SK-N-SH (cell line): ENCODE measurements at regions not wholly inside any gene's neighbourhood (a gene's known extent, or its start where the extent isn't known, plus 50 kb on each side); places are given as distances from the start of the nearest gene placed in this dataset.

ENCODE experiments used
- CTCF ChIA-PET: fragments of 300-600, 350-600 bp; formaldehyde crosslinking; extraction: SDS; loops from one replicate; lab custom pipeline; 2021; lab: Yijun Ruan, JAX
- POLR2A ChIA-PET: fragments of 350-600 bp; sonication (Branson Sonifier 250); formaldehyde crosslinking; extraction: SDS; loops from one replicate; lab custom pipeline; 2020; ENCODE audit warnings: antibody characterized with exemption, inconsistent platforms; lab: Yijun Ruan, JAX
- DNase-seq: peaks from one replicate; pipeline ENCODE4 v3.0.0; 2012
- H2AFZ ChIP-seq: fragments of 200-600 bp; sonication (generic); 2 replicates; pipeline ENCODE4 v1.8.1; 2016; ENCODE audit warnings: antibody characterized with exemption, mild to moderate bottlenecking, low read depth
- H3F3A ChIP-seq: fragments of 200-600 bp; sonication (generic); replicated peaks from 2 replicates; pipeline ENCODE3; 2016; ENCODE audit warnings: antibody characterized with exemption, mild to moderate bottlenecking; ENCODE audit not compliant: insufficient read depth
- H3K27ac ChIP-seq, 2 experiments: fragments of 200-500 bp in 1 of 2; fragments of 200-600 bp in 1 of 2; sonication (Bioruptor generic) in 1 of 2; sonication (generic), shearing (Covaris generic) in 1 of 2; 2 replicates each; pipeline versions ENCODE4 v1.5.1 to v1.6.1; 2014 to 2016; ENCODE audit warnings: low read depth in 2 of 2, inconsistent platforms in 1 of 2, low read length in 1 of 2, mild to moderate bottlenecking in 1 of 2, mixed read lengths in 1 of 2
- H3K27me3 ChIP-seq: fragments of 200-600 bp; sonication (generic), shearing (Covaris generic); 2 replicates; pipeline ENCODE4 v1.6.1; 2016; ENCODE audit warnings: mixed run types; ENCODE audit not compliant: insufficient read depth
- H3K36me3 ChIP-seq, 2 experiments: fragments of 200-500 bp in 1 of 2; fragments of 200-600 bp in 1 of 2; sonication (Bioruptor generic) in 1 of 2; sonication (generic) in 1 of 2; replicated peaks in 1 of 2; 2 replicates each; pipeline versions ENCODE3 to v1.5.1; 2014 to 2016; ENCODE audit warnings: low read length in 1 of 2, mild to moderate bottlenecking in 1 of 2; ENCODE audit not compliant: insufficient read depth in 2 of 2, control insufficient read depth in 1 of 2
- H3K4me1 ChIP-seq, 2 experiments: fragments of 200-500 bp in 1 of 2; fragments of 200-600 bp in 1 of 2; sonication (Bioruptor generic) in 1 of 2; sonication (generic), shearing (Covaris generic) in 1 of 2; 2 replicates each; pipeline versions ENCODE4 v1.5.1 to v1.6.1; 2014 to 2016; ENCODE audit warnings: low read depth in 1 of 2, low read length in 1 of 2, mixed run types in 1 of 2; ENCODE audit not compliant: insufficient read depth in 2 of 2, control insufficient read depth in 1 of 2
- H3K4me2 ChIP-seq: fragments of 200-600 bp; sonication (generic), shearing (Covaris generic); 2 replicates; pipeline ENCODE4 v1.6.1; 2017; ENCODE audit warnings: mixed run types
- H3K4me3 ChIP-seq, 2 experiments: fragments of 200-500 bp in 1 of 2; fragments of 200-600 bp in 1 of 2; sonication (Bioruptor generic) in 1 of 2; sonication (generic), shearing (Covaris generic) in 1 of 2; 2 replicates each; pipeline versions ENCODE4 v1.5.1 to v1.8.1; 2014 to 2016; ENCODE audit warnings: low read depth in 2 of 2, inconsistent platforms in 1 of 2, low read length in 1 of 2, mild to moderate bottlenecking in 1 of 2, mixed read lengths in 1 of 2, moderate library complexity in 1 of 2
- H3K79me2 ChIP-seq: fragments of 200-600 bp; sonication (generic); 2 replicates; pipeline ENCODE4 v1.8.1; 2017; ENCODE audit warnings: mild to moderate bottlenecking; ENCODE audit not compliant: insufficient read depth
- H3K9ac ChIP-seq: fragments of 200-600 bp; sonication (generic); 2 replicates; pipeline ENCODE4 v1.6.1; 2017; ENCODE audit warnings: mixed run types
- H3K9me2 ChIP-seq: fragments of 200-600 bp; sonication (generic); 2 replicates; pipeline ENCODE4 v1.6.1; 2017; ENCODE audit warnings: mixed run types
- H3K9me3 ChIP-seq: fragments of 200-600 bp; sonication (generic); 2 replicates; pipeline ENCODE4 v1.6.1; 2017; ENCODE audit warnings: mixed run types, mild to moderate bottlenecking, moderate library complexity
- H4K20me1 ChIP-seq: fragments of 200-600 bp; sonication (generic); 2 replicates; pipeline ENCODE4 v1.6.1; 2017; ENCODE audit warnings: mild to moderate bottlenecking, mixed run types; ENCODE audit not compliant: insufficient read depth
- CHD2 ChIP-seq: fragments of 150-350 bp; IDR thresholded peaks from 2 replicates; pipeline ENCODE4 v1.6.1; 2018; ENCODE audit warnings: low read length; ENCODE audit not compliant: partially characterized antibody
- ELF1 ChIP-seq: IDR thresholded peaks from 2 replicates; pipeline ENCODE4 v1.4.0; 2012
- EP300 ChIP-seq, 2 experiments: IDR thresholded peaks; 2 replicates each; pipeline versions ENCODE4 v1.4.0 to v1.6.1; 2012; ENCODE audit warnings: borderline replicate concordance in 1 of 2, low read depth in 1 of 2, low read length in 1 of 2
- GATA2 ChIP-seq: sonication (generic); formaldehyde crosslinking; IDR thresholded peaks from 2 replicates; pipeline ENCODE4 v1.5.0; 2020; ENCODE audit warnings: mild to moderate bottlenecking, missing genetic modification reagents
- MEF2A ChIP-seq: IDR thresholded peaks from 2 replicates; pipeline ENCODE4 v1.4.0; 2012; ENCODE audit warnings: low read depth, borderline replicate concordance
- PBX3 ChIP-seq: IDR thresholded peaks from 2 replicates; pipeline ENCODE4; 2012
- POLR2AphosphoS5 ChIP-seq: IDR thresholded peaks from 2 replicates; pipeline ENCODE4 v1.6.1; 2012; ENCODE audit warnings: low read depth, low read length
- RFX5 ChIP-seq: IDR thresholded peaks from 2 replicates; pipeline ENCODE4 v1.6.1; 2012; ENCODE audit warnings: mild to moderate bottlenecking, improper control_type of control experiment, low read length
- SIN3A ChIP-seq: IDR thresholded peaks from 2 replicates; pipeline ENCODE4 v1.6.1; 2012; ENCODE audit warnings: low read depth, mild to moderate bottlenecking, low read length, moderate library complexity, borderline replicate concordance
- SMC3 ChIP-seq: IDR thresholded peaks from 2 replicates; pipeline ENCODE4 v1.6.1; 2012; ENCODE audit warnings: low read depth, low read length, improper control_type of control experiment
- TCF12 ChIP-seq: IDR thresholded peaks from 2 replicates; pipeline ENCODE4 v1.4.0; 2012
- USF1 ChIP-seq: IDR thresholded peaks from 2 replicates; pipeline ENCODE4 v1.4.0; 2012; ENCODE audit warnings: low read depth, borderline replicate concordance
- ZBTB33 ChIP-seq: IDR thresholded peaks from 2 replicates; pipeline ENCODE4 v1.4.0; 2012; ENCODE audit warnings: low read depth, borderline replicate concordance
- WGBS: methylation state at CpG from one replicate; pipeline ENCODE4 v1.1.6; 2017; ENCODE audit warnings: low lambda C conversion rate; 5-methylcytosine and 5-hydroxymethylcytosine counted together

GRCh38 chr6:159430323-159430722 lies 261.1 kb downstream of the FNDC1 start:
- Histone ChIP-seq H2AFZ (no peak overlapping the region), H3K4me3 (no peak overlapping the region), H4K20me1 (no peaks in the 10 kb centered on the region), H3K36me3 (no peaks in the 10 kb centered on the region), H3K4me1 (no peaks in the 10 kb centered on the region), H3K9me2 (no peaks in the 10 kb centered on the region), H3K27ac (no peak overlapping the region), H3F3A (no peaks in the 10 kb centered on the region), H3K9me3 (no peaks in the 10 kb centered on the region), H3K79me2 (no peaks in the 10 kb centered on the region), H3K4me2 (no peak overlapping the region), H3K27me3 (no peaks in the 10 kb centered on the region; the same call in 1 of the 2 replicates)
- DNase-seq: no peak
- ChIA-PET POLR2A (no interaction called here), CTCF (interaction anchor here (0.6 kb wide), 1 partner anchor 16 kb away, joined by 3 read pairs; no protein-coding TSS in a partner anchor)
- WGBS: 0% methylated on average over 3 of the region's 3 CpGs
- no peak for TF ChIP-seq EP300 (IDR thresholded peaks at IDR 0.05; ENCODE audit: borderline replicate concordance in 1 of 2, low read depth in 1 of 2, low read length in 1 of 2)
- TF ChIP-seq POLR2AphosphoS5: no peak
- TF ChIP-seq PBX3: no peak
- TF ChIP-seq ZBTB33: no peak
- TF ChIP-seq MEF2A: no peak
- no peak for TF ChIP-seq SMC3
- TF ChIP-seq CHD2: no peak
- no peak for TF ChIP-seq TCF12
- no peak for TF ChIP-seq USF1
- TF ChIP-seq GATA2 (CRISPR knock-in tag): no peak
- TF ChIP-seq, all 33 proteins: peak for 0
- no peak overlapping the region for H3K9ac ChIP-seq

- no peak for DNase-seq
- CTCF ChIA-PET: no interaction called here
- no peaks in the 10 kb centered on the region for H4K20me1 ChIP-seq
- TF ChIP-seq RFX5: no peak
- no peak for TF ChIP-seq GATA2 (CRISPR knock-in tag)
- TF ChIP-seq SIN3A: no peak
- no peak for TF ChIP-seq ELF1
- TF ChIP-seq USF1: no peak
- TF ChIP-seq CHD2: no peak
- no peak overlapping the region for H2AFZ ChIP-seq
- no peaks in the 10 kb centered on the region for H3K79me2 ChIP-seq
- no peaks in the 10 kb centered on the region for H3F3A ChIP-seq
- no peaks in the 10 kb centered on the region; the same call in 1 of the 2 replicates for H3K27me3 ChIP-seq
- POLR2A ChIA-PET: no interaction called here
- no peak overlapping the region for H3K9ac ChIP-seq
- 0% methylated on average over 2 of the region's 2 CpGs for WGBS
- H3K9me3 ChIP-seq: no peaks in the 10 kb centered on the region
- H3K9me2 ChIP-seq: no peaks in the 10 kb centered on the region
- no peak overlapping the region for H3K4me2 ChIP-seq
- no peak overlapping the region for H3K27ac ChIP-seq
- no peak overlapping the region for H3K4me3 ChIP-seq
- no peaks in the 10 kb centered on the region for H3K36me3 ChIP-seq
- H3K4me1 ChIP-seq: no peaks in the 10 kb centered on the region
Observed at GRCh38 chr6:159429433-159429832, 260.2 kb downstream of the FNDC1 start.
